HG02870 (cell line): ENCODE measurements at regions not wholly inside any gene's neighbourhood (a gene's known extent, or its start where the extent isn't known, plus 50 kb on each side); places are given as distances from the start of the nearest gene placed in this dataset.

ENCODE experiments used
- ATAC-seq: cut with Tn5 transposase; IDR thresholded peaks from one replicate; pipeline ENCODE4 v1.9.1; 2021; ENCODE audit warnings: mild to moderate bottlenecking, moderate library complexity; ENCODE audit not compliant: unreplicated experiment

- no peak for ATAC-seq
These were observed 281.8 kb downstream of the RNF144B start for GRCh38 chr6:18668994-18669393.

- ATAC-seq: no peak
These were observed 285.7 kb downstream of the RNF144B start for GRCh38 chr6:18672852-18673251.

- no peak for ATAC-seq
These were observed 287.2 kb downstream of the RNF144B start for GRCh38 chr6:18674346-18674745.

- no peak for ATAC-seq
These were observed 288.7 kb downstream of the RNF144B start for GRCh38 chr6:18675881-18676280.

- ATAC-seq: no peak
These were observed 289.4 kb downstream of the RNF144B start for GRCh38 chr6:18676548-18676947.

GRCh38 chr6:18680842-18681241 is 293.7 kb downstream of the RNF144B start:
- no peak for ATAC-seq

- ATAC-seq: no peak
These were observed 294.8 kb downstream of the RNF144B start for GRCh38 chr6:18681832-18682503.

- ATAC-seq: no peak
These were observed 297.2 kb downstream of the RNF144B start for GRCh38 chr6:18684343-18684742.

- ATAC-seq: no peak
These were observed 306.0 kb downstream of the RNF144B start for GRCh38 chr6:18692929-18693685.

GRCh38 chr6:18693881-18694280 is 306.7 kb downstream of the RNF144B start:
- no peak for ATAC-seq

GRCh38 chr6:18703546-18703945 is 316.4 kb downstream of the RNF144B start:
- no peak for ATAC-seq

GRCh38 chr6:18707714-18708439 is 320.7 kb downstream of the RNF144B start:
- no peak for ATAC-seq

GRCh38 chr6:18712595-18712994 is 325.4 kb downstream of the RNF144B start:
- ATAC-seq: no peak

GRCh38 chr6:18720075-18720474 is 332.9 kb downstream of the RNF144B start:
- no peak for ATAC-seq

GRCh38 chr6:18724056-18724455 is 336.9 kb downstream of the RNF144B start:
- no peak for ATAC-seq

- ATAC-seq: no peak
These were observed 338.3 kb downstream of the RNF144B start for GRCh38 chr6:18725449-18725848.

GRCh38 chr6:18733921-18734550 is 346.9 kb downstream of the RNF144B start:
- ATAC-seq: no peak

- ATAC-seq: no peak
These were observed 354.6 kb downstream of the RNF144B start for GRCh38 chr6:18741741-18742140.

GRCh38 chr6:18742406-18742805 is 355.3 kb downstream of the RNF144B start:
- ATAC-seq: no peak

- no peak for ATAC-seq
These were observed 359.6 kb downstream of the RNF144B start for GRCh38 chr6:18746727-18747126.

GRCh38 chr6:18748314-18748713 is 361.2 kb downstream of the RNF144B start:
- ATAC-seq: no peak
